ENCODE measurements at regions not wholly inside any gene's neighbourhood (a gene's known extent, or its start where the extent isn't known, plus 50 kb on each side); places are given as distances from the start of the nearest gene placed in this dataset.

GRCh38 chr3:66610562-66610909 is 109.7 kb upstream of the LRIG1 start:
- whole genome bisulfite sequencing (ENCODE audit: insufficient coverage, insufficient replicate concordance, low lambda C conversion rate, missing lambda C conversion rate), result 66% methylated on average over 5 of the region's 5 CpGs
- intact Hi-C loops (cut with micrococcal nuclease; ENCODE audit: unreplicated experiment) (no loop called here), in situ Hi-C loops (cut with MboI) (no loop called here)
- ATAC-seq, result no peak
- ChIA-PET RAD21 (ENCODE audit: unreplicated experiment) (no interaction called here), CTCF (no interaction called here), POLR2A (no interaction called here), SMC1A (ENCODE audit: uncharacterized antibody, unreplicated experiment) (no interaction called here)
- no peak for DNase-seq (ENCODE audit: low read depth, low spot score)
- Histone ChIP-seq H3K4me3 (no peak overlapping the region), H3K9ac (ENCODE audit: control insufficient read depth, insufficient read depth, low read length) (no peak overlapping the region), H3K27ac (ENCODE audit: control insufficient read depth, insufficient read depth) (no peak overlapping the region), H3K4me1 (ENCODE audit: control insufficient read depth, insufficient read depth, low read length) (no peaks in the 10 kb centered on the region), H3K36me3 (ENCODE audit: control insufficient read depth in 2 of 2, insufficient read depth in 2 of 2, low read length in 1 of 2) (no peaks in the 10 kb centered on the region), H4K20me1 (ENCODE audit: control insufficient read depth, insufficient read depth) (no peaks in the 10 kb centered on the region), H3K4me2 (ENCODE audit: control insufficient read depth, insufficient read depth) (no peak overlapping the region), H3K9me3 (replicated peaks; ENCODE audit: control insufficient read depth, insufficient read depth, low read length) (no peaks in the 10 kb centered on the region), H3K27me3 (replicated peaks in 1 of 2; ENCODE audit: control insufficient read depth in 2 of 2, insufficient read depth in 2 of 2, low read length in 1 of 2) (no peaks in the 10 kb centered on the region; a peak in 1 of 4 replicates), H3K79me2 (ENCODE audit: control insufficient read depth, insufficient read depth, low read length) (no peaks in the 10 kb centered on the region), H2AFZ (ENCODE audit: control insufficient read depth, low read depth, low read length) (no peak overlapping the region)
- no TSS peak for BruUV-seq (replicated peaks)
- FAIRE-seq, result no peak
- TF ChIP-seq USF1 (IDR thresholded peaks at IDR 0.05; ENCODE audit: borderline replicate concordance, extremely low read length, insufficient read depth, low read depth, low read length), result no peak
- no peak for TF ChIP-seq CHD1 (IDR thresholded peaks at IDR 0.05; ENCODE audit: low read depth, low read length)
- TF ChIP-seq JUNB (IDR thresholded peaks at IDR 0.05), result no peak
- no peak for TF ChIP-seq POLR2AphosphoS5 (IDR thresholded peaks at IDR 0.05; ENCODE audit: low read length)
- TF ChIP-seq BHLHE40 (IDR thresholded peaks at IDR 0.05; ENCODE audit: borderline replicate concordance in 1 of 2, low read depth in 2 of 2, low read length in 1 of 2), result no peak
- TF ChIP-seq E2F4 (IDR thresholded peaks at IDR 0.05; ENCODE audit: low read depth, low read length), result no peak
- no peak for TF ChIP-seq EZH2 (IDR thresholded peaks at IDR 0.05; ENCODE audit: borderline replicate concordance, control insufficient read depth, low read depth, low read length)
- no peak for TF ChIP-seq HCFC1 (IDR thresholded peaks at IDR 0.05; ENCODE audit: low read length)
- TF ChIP-seq, protein P1, sequence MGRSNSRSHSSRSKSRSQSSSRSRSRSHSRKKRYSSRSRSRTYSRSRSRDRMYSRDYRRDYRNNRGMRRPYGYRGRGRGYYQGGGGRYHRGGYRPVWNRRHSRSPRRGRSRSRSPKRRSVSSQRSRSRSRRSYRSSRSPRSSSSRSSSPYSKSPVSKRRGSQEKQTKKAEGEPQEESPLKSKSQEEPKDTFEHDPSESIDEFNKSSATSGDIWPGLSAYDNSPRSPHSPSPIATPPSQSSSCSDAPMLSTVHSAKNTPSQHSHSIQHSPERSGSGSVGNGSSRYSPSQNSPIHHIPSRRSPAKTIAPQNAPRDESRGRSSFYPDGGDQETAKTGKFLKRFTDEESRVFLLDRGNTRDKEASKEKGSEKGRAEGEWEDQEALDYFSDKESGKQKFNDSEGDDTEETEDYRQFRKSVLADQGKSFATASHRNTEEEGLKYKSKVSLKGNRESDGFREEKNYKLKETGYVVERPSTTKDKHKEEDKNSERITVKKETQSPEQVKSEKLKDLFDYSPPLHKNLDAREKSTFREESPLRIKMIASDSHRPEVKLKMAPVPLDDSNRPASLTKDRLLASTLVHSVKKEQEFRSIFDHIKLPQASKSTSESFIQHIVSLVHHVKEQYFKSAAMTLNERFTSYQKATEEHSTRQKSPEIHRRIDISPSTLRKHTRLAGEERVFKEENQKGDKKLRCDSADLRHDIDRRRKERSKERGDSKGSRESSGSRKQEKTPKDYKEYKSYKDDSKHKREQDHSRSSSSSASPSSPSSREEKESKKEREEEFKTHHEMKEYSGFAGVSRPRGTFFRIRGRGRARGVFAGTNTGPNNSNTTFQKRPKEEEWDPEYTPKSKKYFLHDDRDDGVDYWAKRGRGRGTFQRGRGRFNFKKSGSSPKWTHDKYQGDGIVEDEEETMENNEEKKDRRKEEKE (IDR thresholded peaks at IDR 0.05), result no peak
- TF ChIP-seq EED (IDR thresholded peaks at IDR 0.05; ENCODE audit: low read depth), result no peak
- TF ChIP-seq TARDBP (IDR thresholded peaks at IDR 0.05; ENCODE audit: borderline replicate concordance), result no peak
- TF ChIP-seq CREM (IDR thresholded peaks at IDR 0.05; ENCODE audit: low read depth), result no peak
- TF ChIP-seq, protein P2, sequence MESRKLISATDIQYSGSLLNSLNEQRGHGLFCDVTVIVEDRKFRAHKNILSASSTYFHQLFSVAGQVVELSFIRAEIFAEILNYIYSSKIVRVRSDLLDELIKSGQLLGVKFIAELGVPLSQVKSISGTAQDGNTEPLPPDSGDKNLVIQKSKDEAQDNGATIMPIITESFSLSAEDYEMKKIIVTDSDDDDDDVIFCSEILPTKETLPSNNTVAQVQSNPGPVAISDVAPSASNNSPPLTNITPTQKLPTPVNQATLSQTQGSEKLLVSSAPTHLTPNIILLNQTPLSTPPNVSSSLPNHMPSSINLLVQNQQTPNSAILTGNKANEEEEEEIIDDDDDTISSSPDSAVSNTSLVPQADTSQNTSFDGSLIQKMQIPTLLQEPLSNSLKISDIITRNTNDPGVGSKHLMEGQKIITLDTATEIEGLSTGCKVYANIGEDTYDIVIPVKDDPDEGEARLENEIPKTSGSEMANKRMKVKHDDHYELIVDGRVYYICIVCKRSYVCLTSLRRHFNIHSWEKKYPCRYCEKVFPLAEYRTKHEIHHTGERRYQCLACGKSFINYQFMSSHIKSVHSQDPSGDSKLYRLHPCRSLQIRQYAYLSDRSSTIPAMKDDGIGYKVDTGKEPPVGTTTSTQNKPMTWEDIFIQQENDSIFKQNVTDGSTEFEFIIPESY (IDR thresholded peaks at IDR 0.05), result no peak
- no peak for TF ChIP-seq YBX1 (IDR thresholded peaks at IDR 0.05)
- TF ChIP-seq GATAD2B (conservative IDR thresholded peaks at IDR 0.05; ENCODE audit: low read depth), result no peak
- no peak for TF ChIP-seq IRF4 (IDR thresholded peaks at IDR 0.05; ENCODE audit: low read depth, low read length)
- TF ChIP-seq, protein P3, sequence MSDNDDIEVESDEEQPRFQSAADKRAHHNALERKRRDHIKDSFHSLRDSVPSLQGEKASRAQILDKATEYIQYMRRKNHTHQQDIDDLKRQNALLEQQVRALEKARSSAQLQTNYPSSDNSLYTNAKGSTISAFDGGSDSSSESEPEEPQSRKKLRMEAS (IDR thresholded peaks at IDR 0.05; ENCODE audit: low read depth, low read length), result no peak

Measured in GM12878 (cell line).